NB4 (cell line): ENCODE measurements at regions not wholly inside any gene's neighbourhood (a gene's known extent, or its start where the extent isn't known, plus 50 kb on each side); places are given as distances from the start of the nearest gene placed in this dataset.

Experiments
- CTCF ChIP-seq: IDR thresholded peaks from one replicate; pipeline ENCODE4 v1.5.1; 2012; ENCODE audit warnings: low read depth, low read length
- MYC ChIP-seq: IDR thresholded peaks from 2 replicates; pipeline ENCODE4 v1.6.1; 2011; ENCODE audit warnings: low read depth, low read length
- POLR2A ChIP-seq: IDR thresholded peaks from 2 replicates; pipeline ENCODE4 v1.6.1; 2011; ENCODE audit warnings: mild to moderate bottlenecking; ENCODE audit not compliant: insufficient read length; ENCODE audit errors: extremely low read depth

- no peak for TF ChIP-seq CTCF
- TF ChIP-seq POLR2A: no peak
- no peak for TF ChIP-seq MYC
These were observed 93.8 kb upstream of the SLC8A1 start for GRCh38 chr2:40545645-40546044.
